OCI-LY3 (cell line): ENCODE measurements at regions not wholly inside any gene's neighbourhood (a gene's known extent, or its start where the extent isn't known, plus 50 kb on each side); places are given as distances from the start of the nearest gene placed in this dataset.

ENCODE experiments used
- CTCF ChIP-seq: fragments of 200-600, 300-600 bp; sonication (generic); IDR thresholded peaks from 2 replicates; pipeline ENCODE4 v1.5.1; 2014; ENCODE audit warnings: antibody characterized with exemption, low read length, low read depth
- EZH2phosphoT487 ChIP-seq: fragments of 200-600 bp; shearing (Covaris generic); IDR thresholded peaks from 2 replicates; pipeline ENCODE4 v1.6.1; 2018; ENCODE audit warnings: antibody characterized with exemption, mixed run types, low read depth

GRCh38 chr1:38344716-38345115 lies 298.1 kb upstream of the POU3F1 start:
- TF ChIP-seq CTCF: no peak
- no peak for TF ChIP-seq EZH2phosphoT487
